RPMI7951 (cell line): ENCODE measurements at regions not wholly inside any gene's neighbourhood (a gene's known extent, or its start where the extent isn't known, plus 50 kb on each side); places are given as distances from the start of the nearest gene placed in this dataset.
A peak's percentile ranks its signal among the peaks of the same experiment; 100 is the strongest.
"Not testable (repeated sequence)": the region's sequence is repeated elsewhere in the genome, so short reads cannot be mapped to it uniquely, and the experiment has no call there.

Source experiments
- DNase-seq: peaks from one replicate; pipeline ENCODE4 v3.0.0-alpha.2; 2012; ENCODE audit warnings: low read depth

- DNase-seq, result no peak
Measured at GRCh38 chr11:64428693-64429092, 69.7 kb downstream of the RPS6KA4 start.

- DNase-seq, result no peak
Measured at GRCh38 chr11:64429970-64430369, 71.0 kb downstream of the RPS6KA4 start.

GRCh38 chr11:64430645-64431044, 71.7 kb downstream of the RPS6KA4 start:
- DNase-seq, result no peak

GRCh38 chr11:64436000-64436399, 77.0 kb downstream of the RPS6KA4 start:
- no peak for DNase-seq

- DNase-seq, result no peak
Measured at GRCh38 chr11:64437426-64437825, 78.5 kb downstream of the RPS6KA4 start.

- no peak for DNase-seq
Measured at GRCh38 chr11:64438986-64439771, 80.2 kb downstream of the RPS6KA4 start.

- not testable (repeated sequence) for DNase-seq
Measured at GRCh38 chr11:64439772-64440491, 81.0 kb downstream of the RPS6KA4 start.

- no peak for DNase-seq
Measured at GRCh38 chr11:64441127-64441526, 82.2 kb downstream of the RPS6KA4 start.

GRCh38 chr11:64443001-64443400, 84.0 kb downstream of the RPS6KA4 start:
- DNase-seq, result no peak

- peak; percentile 56 for DNase-seq
Measured at GRCh38 chr11:64444838-64445441, 86.0 kb downstream of the RPS6KA4 start.

GRCh38 chr11:64445651-64446050, 86.7 kb downstream of the RPS6KA4 start:
- DNase-seq, result no peak

GRCh38 chr11:64447831-64448598, 89.1 kb downstream of the RPS6KA4 start:
- DNase-seq, result peak; percentile 16

GRCh38 chr11:64448599-64449380, 89.8 kb downstream of the RPS6KA4 start:
- peak; percentile 62 for DNase-seq

- DNase-seq, result peak; percentile 38
Measured at GRCh38 chr11:64449381-64450167, 90.6 kb downstream of the RPS6KA4 start.

GRCh38 chr11:64450168-64450560, 91.2 kb downstream of the RPS6KA4 start:
- no peak for DNase-seq

GRCh38 chr11:64451856-64452255, 92.9 kb downstream of the RPS6KA4 start:
- DNase-seq, result no peak

- DNase-seq, result no peak
Measured at GRCh38 chr11:64453466-64453865, 94.5 kb downstream of the RPS6KA4 start.

- no peak for DNase-seq
Measured at GRCh38 chr11:64455456-64456261, 96.7 kb downstream of the RPS6KA4 start.

GRCh38 chr11:64456509-64457320, 97.8 kb downstream of the RPS6KA4 start:
- DNase-seq, result no peak
